HG02678 (cell line): ENCODE measurements at regions not wholly inside any gene's neighbourhood (a gene's known extent, or its start where the extent isn't known, plus 50 kb on each side); places are given as distances from the start of the nearest gene placed in this dataset.

ENCODE experiments used
- ATAC-seq: cut with Tn5 transposase; IDR thresholded peaks from one replicate; pipeline ENCODE4 v1.9.1; 2021; ENCODE audit warnings: mild to moderate bottlenecking, moderate library complexity; ENCODE audit not compliant: unreplicated experiment

GRCh38 chr16:62977876-62978275, 941.6 kb upstream of the CDH8 start:
- no peak for ATAC-seq

GRCh38 chr16:62974424-62974823, 938.2 kb upstream of the CDH8 start:
- ATAC-seq = no peak

GRCh38 chr16:62970851-62971250, 934.6 kb upstream of the CDH8 start:
- no peak for ATAC-seq

- no peak for ATAC-seq
Measured at GRCh38 chr16:62969711-62970318, 933.6 kb upstream of the CDH8 start.

- no peak for ATAC-seq
Measured at GRCh38 chr16:62967611-62968010, 931.4 kb upstream of the CDH8 start.

- ATAC-seq = no peak
Measured at GRCh38 chr16:62967163-62967562, 930.9 kb upstream of the CDH8 start.

- no peak for ATAC-seq
Measured at GRCh38 chr16:62966626-62967025, 930.4 kb upstream of the CDH8 start.

GRCh38 chr16:62965831-62966230, 929.6 kb upstream of the CDH8 start:
- ATAC-seq = no peak

GRCh38 chr16:62963846-62964245, 927.6 kb upstream of the CDH8 start:
- no peak for ATAC-seq

- no peak for ATAC-seq
Measured at GRCh38 chr16:62955033-62955349, 918.8 kb upstream of the CDH8 start.

GRCh38 chr16:62954144-62955032, 918.1 kb upstream of the CDH8 start:
- ATAC-seq = no peak

- no peak for ATAC-seq
Measured at GRCh38 chr16:62950351-62950750, 914.1 kb upstream of the CDH8 start.

- ATAC-seq = no peak
Measured at GRCh38 chr16:62940569-62940968, 904.3 kb upstream of the CDH8 start.

- no peak for ATAC-seq
Measured at GRCh38 chr16:62939687-62940086, 903.4 kb upstream of the CDH8 start.

- no peak for ATAC-seq
Measured at GRCh38 chr16:62933929-62934328, 897.7 kb upstream of the CDH8 start.

GRCh38 chr16:62929593-62929992, 893.4 kb upstream of the CDH8 start:
- ATAC-seq = no peak

GRCh38 chr16:62927122-62927521, 890.9 kb upstream of the CDH8 start:
- ATAC-seq = no peak

GRCh38 chr16:62926121-62926801, 890.0 kb upstream of the CDH8 start:
- no peak for ATAC-seq

- no peak for ATAC-seq
Measured at GRCh38 chr16:62921904-62922303, 885.7 kb upstream of the CDH8 start.

- no peak for ATAC-seq
Measured at GRCh38 chr16:62913924-62914323, 877.7 kb upstream of the CDH8 start.

- ATAC-seq = no peak
Measured at GRCh38 chr16:62913333-62913732, 877.1 kb upstream of the CDH8 start.

- no peak for ATAC-seq
Measured at GRCh38 chr16:62909597-62909996, 873.4 kb upstream of the CDH8 start.
